Fibroblast of pulmonary artery (primary cell): ENCODE measurements at regions not wholly inside any gene's neighbourhood (a gene's known extent, or its start where the extent isn't known, plus 50 kb on each side); places are given as distances from the start of the nearest gene placed in this dataset.
"Not testable (repeated sequence)": the region's sequence is repeated elsewhere in the genome, so short reads cannot be mapped to it uniquely, and the experiment has no call there.

Source experiments
- DNase-seq: peaks from one replicate; pipeline ENCODE4 v3.0.0-alpha.2; 2010; ENCODE audit warnings: low read depth
- H3K4me3 ChIP-seq: replicated peaks from 2 replicates; pipeline ENCODE4 v1.5.1; 2011; ENCODE audit warnings: low read depth, mild to moderate bottlenecking, control low read depth, low read length, moderate library complexity
- CTCF ChIP-seq: IDR thresholded peaks from 2 replicates; pipeline ENCODE4 v1.5.1; 2011; ENCODE audit warnings: mild to moderate bottlenecking, control low read depth, low read length, inconsistent platforms; ENCODE audit errors: missing control alignments

- no peak for DNase-seq
- H3K4me3 ChIP-seq, result no peak overlapping the region
- TF ChIP-seq CTCF, result no peak
Measured at GRCh38 chr4:112732142-112732541, 95.2 kb downstream of the LARP7 start.

GRCh38 chr4:112735474-112735951, 98.6 kb downstream of the LARP7 start:
- DNase-seq, result no peak
- no peak for TF ChIP-seq CTCF
- no peak overlapping the region for H3K4me3 ChIP-seq

GRCh38 chr4:112736718-112737135, 99.8 kb downstream of the LARP7 start:
- DNase-seq, result no peak
- no peak overlapping the region for H3K4me3 ChIP-seq
- no peak for TF ChIP-seq CTCF

- H3K4me3 ChIP-seq, result no peak overlapping the region
- no peak for DNase-seq
- no peak for TF ChIP-seq CTCF
Measured at GRCh38 chr4:112739442-112739841, 102.5 kb downstream of the LARP7 start.

GRCh38 chr4:112747036-112747435, 110.1 kb downstream of the LARP7 start:
- no peak overlapping the region for H3K4me3 ChIP-seq
- TF ChIP-seq CTCF, result no peak
- no peak for DNase-seq

GRCh38 chr4:112748352-112748878, 111.5 kb downstream of the LARP7 start:
- H3K4me3 ChIP-seq, result no peak overlapping the region
- no peak for DNase-seq
- no peak for TF ChIP-seq CTCF

GRCh38 chr4:112750749-112751148, 113.8 kb downstream of the LARP7 start:
- DNase-seq, H3K4me3 ChIP-seq: not testable (repeated sequence)
